Pancreas (tissue), 10 donors: ENCODE measurements at regions not wholly inside any gene's neighbourhood (a gene's known extent, or its start where the extent isn't known, plus 50 kb on each side); places are given as distances from the start of the nearest gene placed in this dataset.
"Not testable (repeated sequence)": the region's sequence is repeated elsewhere in the genome, so short reads cannot be mapped to it uniquely, and the experiment has no call there.

ENCODE experiments used
- ATAC-seq, 4 donors: fragments of 200-7000 bp; cut with Tn5 transposase; one replicate each; pipeline versions ENCODE4 v1.8.0 to v1.9.1; 2020; ENCODE audit warnings: mild to moderate bottlenecking in 4 of 4, moderate library complexity in 4 of 4
- DNase-seq, 6 donors: peaks; one replicate each; pipeline ENCODE4 v3.0.0-alpha.2; 2020
- FAIRE-seq: peaks from 2 replicates; lab custom pipeline; 2012; peaks lifted over from hg19 to GRCh38; lab: Jason Lieb, UNC
- H3K27ac ChIP-seq, 4 donors: fragments of 200-600 bp; sonication (generic); 1 replicate in 3 of 4; 2 replicates in 1 of 4; pipeline versions ENCODE4 v1.5.0 to v1.8.0; 2020
- H3K27me3 ChIP-seq, 4 donors: fragments of 200-600 bp; one replicate each; pipeline ENCODE4 v1.8.0; 2021
- H3K36me3 ChIP-seq, 3 donors: fragments of 200-600 bp; sonication (generic) in 1 of 3; one replicate each; pipeline versions ENCODE4 v1.5.0 to v1.8.0; 2020 to 2021
- H3K4me1 ChIP-seq, 3 donors: fragments of 200-600 bp; one replicate each; pipeline ENCODE4 v1.8.0; 2021
- H3K4me3 ChIP-seq, 4 donors: fragments of 200-600 bp; sonication (generic) in 2 of 4; one replicate each; pipeline versions ENCODE4 v1.5.0 to v1.8.0; 2020 to 2021
- H3K9me3 ChIP-seq, 4 donors: fragments of 200-600 bp; one replicate each; pipeline ENCODE4 v1.8.0; 2021
- CTCF ChIP-seq, 4 donors: fragments of 200-600 bp; sonication (generic) in 3 of 4; IDR thresholded peaks; one replicate each; pipeline versions ENCODE4 v1.5.0 to v1.8.0; 2021; ENCODE audit warnings: antibody characterized with exemption in 4 of 4
- WGBS, 2 donors: extraction: QIAGEN DNeasy Blood & Tissue Kit; methylation state at CpG; one replicate each; pipeline ENCODE4 v1.1.7; 2013; 5-methylcytosine and 5-hydroxymethylcytosine counted together
- intact Hi-C, 3 donors: fragments of 100-400 bp; cut with DNase I; formaldehyde crosslinking; loops; one replicate each; pipeline versions ENCODE4 v1.11.1 to v1.14.2; 2022
- donor health status: healthy with polysubstance abuse.
- donor health status: DM: no; HTN: no; CAD: no; lungs with moderate emphysema.
- donor health status: DM: no; HTN: no; CAD: no.
- donor health status: control.
- donor health status: control.
- donor health status: Bipolar disorder and iron deficiency.
- donor health status: DM: yes; HTN: yes; CAD: no.
- donor health status: DM: no; HTN: no; CAD: no.
- donor health status: DM: no; HTN: no; CAD: no.
- donor health status: DM: yes; HTN: yes; CAD: no.

- Histone ChIP-seq H3K27me3 (no peaks in the 10 kb centered on the region), H3K36me3 (no peaks in the 10 kb centered on the region), H3K4me3 (no peak overlapping the region), H3K9me3 (no peaks in the 10 kb centered on the region), H3K4me1 (peaks cover 0 to 14% (median 12%) of the 10 kb centered on the region in 3 donors), H3K27ac (peak overlapping the region; percentile 1 to 75 (median 60))
- ATAC-seq (peak; percentile 48 to 65 (median 58)), FAIRE-seq (no peak), DNase-seq (peak in 1 of 6 donors; percentile 20)
- no peak for TF ChIP-seq CTCF (IDR thresholded peaks at IDR 0.05)
- 70 to 76% methylated on average over 9 of the region's 9 CpGs for WGBS, 2 donors
- intact Hi-C loops: no loop called here
Observed at GRCh38 chr2:64277101-64277849, 133.1 kb upstream of the PELI1 start.

- H3K4me3 ChIP-seq, H3K4me1 ChIP-seq, H3K27ac ChIP-seq, ATAC-seq, DNase-seq, intact Hi-C loops, H3K36me3 ChIP-seq, H3K27me3 ChIP-seq, FAIRE-seq, H3K9me3 ChIP-seq: not testable (repeated sequence)
- no CpG with 5 or more reads among the region's 2 CpGs for WGBS, 2 donors
Observed at GRCh38 chr2:64280812-64281211, 136.6 kb upstream of the PELI1 start.

GRCh38 chr2:64283006-64283570 lies 138.9 kb upstream of the PELI1 start:
- 93 to 97% methylated on average over 5 of the region's 5 CpGs for WGBS, 2 donors

GRCh38 chr2:64283641-64284361 lies 139.6 kb upstream of the PELI1 start:
- ATAC-seq: peak in 3 of 4 donors; percentile 44 to 76 (median 60)
- WGBS, 2 donors: 65 to 68% methylated on average over 15 of the region's 15 CpGs

More at GRCh38 chr2:64283006-64283570, 138.9 kb upstream of the PELI1 start:
- FAIRE-seq: no peak
- Histone ChIP-seq H3K9me3 (no peaks in the 10 kb centered on the region), H3K4me1 (no peaks in the 10 kb centered on the region), H3K27me3 (no peaks in the 10 kb centered on the region), H3K36me3 (no peaks in the 10 kb centered on the region), H3K27ac (no peak overlapping the region), H3K4me3 (no peak overlapping the region)
- intact Hi-C loops: no loop called here
- TF ChIP-seq CTCF (IDR thresholded peaks at IDR 0.05): no peak
- peak in 1 of 4 donors; percentile 15 for ATAC-seq
- DNase-seq: no peak

More at GRCh38 chr2:64283641-64284361, 139.6 kb upstream of the PELI1 start:
- DNase-seq (no peak), FAIRE-seq (no peak)
- Histone ChIP-seq H3K9me3 (no peaks in the 10 kb centered on the region), H3K4me3 (no peak overlapping the region), H3K36me3 (no peaks in the 10 kb centered on the region), H3K27me3 (no peaks in the 10 kb centered on the region), H3K4me1 (no peaks in the 10 kb centered on the region), H3K27ac (peak overlapping the region in 1 of 4 donors; percentile 2)
- no peak for TF ChIP-seq CTCF (IDR thresholded peaks at IDR 0.05)
- intact Hi-C loops: no loop called here
